ENCODE measurements at regions not wholly inside any gene's neighbourhood (a gene's known extent, or its start where the extent isn't known, plus 50 kb on each side); places are given as distances from the start of the nearest gene placed in this dataset.

GRCh38 chr13:54226876-54227275 lies 1198.3 kb downstream of the OLFM4 start:
- POLR2A ChIA-PET = no interaction called here
- Mint-ChIP-seq H3K27me3 (ENCODE audit: insufficient read depth, unreplicated experiment) (no peaks in the 10 kb centered on the region), H3K36me3 (ENCODE audit: insufficient read depth, unreplicated experiment) (no peaks in the 10 kb centered on the region), H3K4me3 (ENCODE audit: unreplicated experiment) (no peak overlapping the region), H3K9me3 (ENCODE audit: unreplicated experiment) (peaks cover 5% of the 10 kb centered on the region), H3K27ac (ENCODE audit: low read depth, unreplicated experiment) (no peak overlapping the region), H3K4me1 (ENCODE audit: insufficient read depth, unreplicated experiment) (no peaks in the 10 kb centered on the region)
- no peak for TF ChIP-seq CTCF (IDR thresholded peaks at IDR 0.05; ENCODE audit: unreplicated experiment)
- intact Hi-C loops (cut with micrococcal nuclease) = no loop called here
- no TSS peak for BruUV-seq (replicated peaks)
- CTCF ChIA-PET = interaction anchor here (0.6 kb wide), 1 partner anchor 33 kb away, joined by 3 read pairs; no protein-coding TSS in a partner anchor
- DNase-seq (ENCODE audit: unreplicated experiment) = no peak

- intact Hi-C loops (cut with micrococcal nuclease) = no loop called here
- POLR2A ChIA-PET = interaction anchor here (0.6 to 1.3 kb wide), 2 partner anchors 25 to 31 kb away, joined by 3 read pairs; no protein-coding TSS in a partner anchor
- Mint-ChIP-seq H3K27me3 (ENCODE audit: insufficient read depth, unreplicated experiment) (no peaks in the 10 kb centered on the region), H3K4me1 (ENCODE audit: insufficient read depth, unreplicated experiment) (no peaks in the 10 kb centered on the region), H3K36me3 (ENCODE audit: insufficient read depth, unreplicated experiment) (no peaks in the 10 kb centered on the region), H3K27ac (ENCODE audit: low read depth, unreplicated experiment) (no peak overlapping the region), H3K4me3 (ENCODE audit: unreplicated experiment) (no peak overlapping the region), H3K9me3 (ENCODE audit: unreplicated experiment) (no peaks in the 10 kb centered on the region)
- no peak for DNase-seq (ENCODE audit: unreplicated experiment)
- BruUV-seq (replicated peaks) = no TSS peak
- no peak for TF ChIP-seq CTCF (IDR thresholded peaks at IDR 0.05; ENCODE audit: unreplicated experiment)
- CTCF ChIA-PET = interaction anchor here (0.5 kb wide), 1 partner anchor 40 kb away, joined by 3 read pairs; no protein-coding TSS in a partner anchor
Measured at GRCh38 chr13:54232700-54233099, 1204.1 kb downstream of the OLFM4 start.

- Mint-ChIP-seq H3K9me3 (ENCODE audit: unreplicated experiment) (no peaks in the 10 kb centered on the region), H3K4me1 (ENCODE audit: insufficient read depth, unreplicated experiment) (no peaks in the 10 kb centered on the region), H3K27ac (ENCODE audit: low read depth, unreplicated experiment) (no peak overlapping the region), H3K4me3 (ENCODE audit: unreplicated experiment) (no peak overlapping the region), H3K27me3 (ENCODE audit: insufficient read depth, unreplicated experiment) (no peaks in the 10 kb centered on the region), H3K36me3 (ENCODE audit: insufficient read depth, unreplicated experiment) (no peaks in the 10 kb centered on the region)
- no TSS peak for BruUV-seq (replicated peaks)
- intact Hi-C loops (cut with micrococcal nuclease) = no loop called here
- ChIA-PET CTCF (interaction anchor here (0.7 kb wide), 1 partner anchor 62 kb away, joined by 3 read pairs; no protein-coding TSS in a partner anchor), POLR2A (interaction anchor here (0.7 kb wide), 1 partner anchor 333 kb away, joined by 3 read pairs; no protein-coding TSS in a partner anchor)
- DNase-seq (ENCODE audit: unreplicated experiment) = no peak
- TF ChIP-seq CTCF (IDR thresholded peaks at IDR 0.05; ENCODE audit: unreplicated experiment) = no peak
Measured at GRCh38 chr13:54234607-54235006, 1206.0 kb downstream of the OLFM4 start.

- Mint-ChIP-seq H3K4me3 (ENCODE audit: unreplicated experiment) (no peak overlapping the region), H3K36me3 (ENCODE audit: insufficient read depth, unreplicated experiment) (no peaks in the 10 kb centered on the region), H3K27ac (ENCODE audit: low read depth, unreplicated experiment) (no peak overlapping the region), H3K9me3 (ENCODE audit: unreplicated experiment) (no peaks in the 10 kb centered on the region), H3K27me3 (ENCODE audit: insufficient read depth, unreplicated experiment) (no peaks in the 10 kb centered on the region), H3K4me1 (ENCODE audit: insufficient read depth, unreplicated experiment) (no peaks in the 10 kb centered on the region)
- POLR2A ChIA-PET = no interaction called here
- no TSS peak for BruUV-seq (replicated peaks)
- peak; percentile 39 for DNase-seq (ENCODE audit: unreplicated experiment)
- no peak for TF ChIP-seq CTCF (IDR thresholded peaks at IDR 0.05; ENCODE audit: unreplicated experiment)
- CTCF ChIA-PET = no interaction called here
- intact Hi-C loops (cut with micrococcal nuclease) = no loop called here
Measured at GRCh38 chr13:54241719-54242118, 1213.1 kb downstream of the OLFM4 start.

Measured in MCF 10A (cell line).